Inferior parietal cortex (tissue), 1 donor: ENCODE measurements at regions not wholly inside any gene's neighbourhood (a gene's known extent, or its start where the extent isn't known, plus 50 kb on each side); places are given as distances from the start of the nearest gene placed in this dataset.

Experiments
- DNase-seq: peaks from one replicate; pipeline ENCODE4 v3.0.0-alpha.2; 2016; ENCODE audit errors: extremely low spot score

GRCh38 chr17:56009795-56010651, 143.3 kb upstream of the ANKFN1 start:
- no peak for DNase-seq

GRCh38 chr17:56011406-56012131, 141.7 kb upstream of the ANKFN1 start:
- no peak for DNase-seq

- DNase-seq, result no peak
Observed at GRCh38 chr17:56018211-56018610, 135.1 kb upstream of the ANKFN1 start.

GRCh38 chr17:56020369-56020768, 132.9 kb upstream of the ANKFN1 start:
- DNase-seq, result no peak

DNA sequence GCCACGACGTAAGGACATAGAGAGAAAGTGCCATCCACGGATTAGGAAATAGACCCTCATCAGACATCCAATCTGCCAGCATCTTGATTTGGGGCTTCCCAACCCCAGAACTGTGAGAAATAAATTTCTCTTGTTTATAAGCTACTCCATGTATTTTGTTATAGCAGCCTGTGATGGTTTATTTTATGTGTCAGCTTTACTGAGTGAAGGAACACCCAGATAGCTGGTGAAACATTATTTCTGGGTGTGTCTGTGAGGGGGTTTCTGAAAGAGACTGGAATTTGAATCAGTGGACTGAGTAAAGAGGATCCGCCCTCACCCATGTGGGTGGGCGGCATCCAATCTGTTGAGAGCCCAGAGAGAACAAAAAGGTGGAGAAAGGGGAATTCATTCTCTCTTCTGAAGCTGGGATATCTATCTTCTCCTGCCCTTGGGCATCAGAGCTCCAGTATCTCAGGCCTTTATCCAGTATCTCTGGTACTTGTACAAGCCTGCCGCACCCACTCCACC, 131.5 kb upstream of the ANKFN1 start:
- no peak for DNase-seq

DNA sequence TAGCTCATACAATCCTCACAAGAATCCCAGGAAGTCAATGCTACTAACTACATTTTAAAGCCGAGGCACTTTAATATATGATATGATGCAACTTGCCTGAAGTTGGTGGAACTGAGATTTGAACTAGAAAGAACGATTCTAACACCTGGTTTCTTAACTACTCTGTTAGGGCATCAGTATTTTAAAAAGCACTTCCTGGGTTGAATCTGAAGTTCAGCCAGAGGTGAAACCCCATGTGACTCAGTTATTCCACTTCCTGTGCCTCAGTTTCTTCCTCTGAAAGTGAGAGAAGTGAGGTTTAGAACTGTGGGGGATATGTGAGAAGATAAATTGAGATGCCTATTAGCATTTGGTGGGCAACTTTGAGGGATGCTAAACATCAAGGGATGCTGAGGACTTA, 129.4 kb upstream of the ANKFN1 start:
- DNase-seq, result no peak

DNA sequence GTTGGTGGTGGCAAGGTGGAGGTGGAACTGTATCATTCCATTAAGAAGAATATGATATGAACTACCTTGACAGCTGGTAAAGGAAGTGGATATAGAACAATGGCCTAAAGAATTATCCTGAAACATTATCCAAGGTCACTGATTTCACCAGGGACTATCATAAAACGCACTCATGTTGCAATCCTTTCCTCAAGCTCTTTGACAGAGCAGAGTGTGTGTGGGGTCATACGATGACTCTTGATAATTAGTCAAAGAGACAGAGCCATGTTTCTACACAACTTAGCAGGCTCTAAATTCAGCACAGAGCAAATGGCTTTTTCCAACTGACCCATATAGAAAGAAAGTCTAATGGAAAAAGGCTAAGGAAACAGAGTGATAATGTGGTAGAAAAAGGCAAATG, 126.4 kb upstream of the ANKFN1 start:
- no peak for DNase-seq

- no peak for DNase-seq
Observed at GRCh38 chr17:56028837-56029236, 124.4 kb upstream of the ANKFN1 start.

GRCh38 chr17:56030009-56030624, 123.2 kb upstream of the ANKFN1 start:
- DNase-seq, result no peak

GRCh38 chr17:56031636-56032035, 121.6 kb upstream of the ANKFN1 start:
- no peak for DNase-seq

DNA sequence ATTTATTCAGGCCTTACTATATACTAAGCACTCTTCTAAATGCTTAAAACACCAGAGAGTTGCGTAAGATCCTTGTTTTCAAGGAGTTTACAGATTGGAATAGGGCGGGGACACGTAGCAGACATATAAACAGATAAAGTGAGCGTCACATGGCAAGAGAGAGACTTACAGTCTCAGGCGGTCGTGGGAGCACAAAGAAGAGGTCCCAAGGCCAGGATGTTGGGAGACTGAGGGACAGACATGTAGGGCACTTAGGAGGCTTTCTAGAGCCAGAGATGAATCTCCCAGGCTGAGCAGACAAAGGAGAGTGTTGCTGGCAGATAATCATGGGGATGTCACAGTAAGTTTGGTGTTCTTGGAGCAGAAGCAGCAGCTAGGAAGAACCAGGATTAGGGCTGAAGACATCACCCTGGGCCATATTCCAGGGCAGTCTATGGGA, 119.1 kb upstream of the ANKFN1 start:
- DNase-seq, result no peak

GRCh38 chr17:56038131-56038530, 115.1 kb upstream of the ANKFN1 start:
- DNase-seq, result no peak

- DNase-seq, result no peak
Observed at GRCh38 chr17:56045872-56046271, 107.4 kb upstream of the ANKFN1 start.

DNA sequence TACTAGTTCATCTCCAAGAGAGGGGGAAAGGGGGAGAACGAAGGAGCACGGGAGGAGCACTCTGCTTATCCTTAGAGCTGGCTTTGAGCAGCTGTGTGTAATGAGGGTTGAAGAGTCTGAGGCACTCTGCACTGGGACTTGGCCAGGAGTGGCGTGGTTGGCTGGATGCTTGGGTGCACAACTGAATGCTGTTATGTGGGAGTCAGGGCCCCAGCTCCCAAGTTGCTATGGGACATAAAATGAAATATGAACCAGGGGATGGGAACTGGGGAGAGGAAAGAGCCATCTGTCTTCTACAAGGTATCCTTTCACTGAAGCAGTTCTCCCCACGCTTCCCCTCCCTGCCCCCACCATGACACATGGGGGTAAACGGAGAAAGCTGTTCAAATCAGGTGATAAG, 105.9 kb upstream of the ANKFN1 start:
- no peak for DNase-seq

DNA sequence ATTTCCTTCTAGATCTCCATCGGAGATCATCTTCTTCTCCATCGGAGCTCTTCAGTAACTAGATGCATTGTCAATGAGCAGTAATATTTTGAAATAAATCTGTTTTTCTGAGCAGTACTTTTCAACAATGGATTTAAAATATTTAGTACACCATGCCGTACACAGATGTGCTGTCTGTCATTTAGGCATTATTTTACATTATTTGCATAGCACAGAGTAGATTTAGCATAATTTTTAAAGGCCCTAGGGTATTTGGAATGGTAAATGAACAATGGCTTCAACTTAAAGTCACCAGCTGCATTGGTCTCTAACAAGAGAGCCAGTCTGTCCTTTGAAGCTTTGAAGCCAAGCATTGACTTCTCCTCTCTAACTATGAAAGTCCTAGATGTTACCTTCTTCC, 95.4 kb upstream of the ANKFN1 start:
- DNase-seq, result no peak

DNA sequence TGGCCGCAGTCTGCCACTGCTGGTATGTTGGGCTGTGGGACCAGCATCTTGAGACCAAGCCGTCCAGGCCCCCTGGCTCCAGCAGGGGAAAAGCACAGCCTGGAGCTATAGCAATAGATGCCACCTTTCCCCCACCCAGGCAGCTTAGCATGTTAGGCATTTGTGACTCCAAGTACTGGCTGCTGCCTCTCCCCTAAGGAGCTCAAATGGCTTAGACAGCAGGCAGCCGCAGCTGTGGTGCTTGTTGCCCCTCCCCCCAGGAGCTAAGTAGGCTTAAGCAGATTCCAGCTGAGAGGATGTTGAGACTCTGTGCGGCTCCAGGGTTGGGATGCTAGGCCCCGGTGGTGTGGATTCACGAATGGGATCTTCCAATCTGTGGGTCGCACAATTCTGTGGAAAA, 88.8 kb upstream of the ANKFN1 start:
- DNase-seq, result no peak

DNA sequence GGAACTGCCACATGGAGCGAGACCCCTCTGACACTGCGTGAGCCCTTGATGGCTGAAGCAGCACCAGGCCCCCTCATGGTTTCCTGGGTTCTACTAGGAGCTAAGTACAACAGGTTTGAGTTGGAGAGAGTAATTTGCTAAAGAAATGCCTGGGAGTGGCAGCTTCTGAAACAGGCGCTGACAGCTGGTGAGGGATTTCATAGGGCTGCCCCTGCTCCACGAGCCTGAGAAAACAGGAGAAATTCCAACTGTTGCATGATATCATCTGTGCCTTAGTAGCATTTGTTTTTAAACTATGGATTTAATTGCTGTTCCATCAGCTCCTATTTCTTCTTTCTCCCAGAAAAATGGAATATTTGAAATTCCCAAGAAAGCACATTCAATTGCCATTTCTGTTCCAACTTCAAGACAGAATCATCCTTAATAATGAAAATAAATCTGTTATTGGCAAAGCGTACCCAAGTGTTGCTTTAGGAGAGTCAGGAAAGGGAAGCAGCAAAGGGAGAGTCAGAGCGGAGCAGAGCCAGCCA, 78.8 kb upstream of the ANKFN1 start:
- DNase-seq, result no peak

DNA sequence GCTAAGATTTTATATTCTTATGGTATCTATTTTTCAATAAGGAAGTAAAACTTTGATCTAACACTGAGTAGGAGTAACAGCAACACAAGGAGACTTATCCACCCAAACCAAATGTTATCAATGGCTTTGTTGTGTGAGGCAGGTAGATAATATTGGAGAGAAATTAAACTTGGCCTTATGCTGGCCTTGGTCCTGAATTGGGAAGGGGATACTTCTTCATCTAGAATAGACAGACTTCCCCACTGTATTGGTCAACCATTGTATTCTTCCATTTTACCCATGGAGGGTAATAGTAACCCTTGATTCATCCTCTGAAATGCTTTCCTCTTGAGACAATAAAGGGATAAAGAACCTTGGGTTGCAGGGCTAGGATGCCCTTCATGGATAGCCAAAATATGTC, 76.3 kb upstream of the ANKFN1 start:
- DNase-seq, result no peak

DNA sequence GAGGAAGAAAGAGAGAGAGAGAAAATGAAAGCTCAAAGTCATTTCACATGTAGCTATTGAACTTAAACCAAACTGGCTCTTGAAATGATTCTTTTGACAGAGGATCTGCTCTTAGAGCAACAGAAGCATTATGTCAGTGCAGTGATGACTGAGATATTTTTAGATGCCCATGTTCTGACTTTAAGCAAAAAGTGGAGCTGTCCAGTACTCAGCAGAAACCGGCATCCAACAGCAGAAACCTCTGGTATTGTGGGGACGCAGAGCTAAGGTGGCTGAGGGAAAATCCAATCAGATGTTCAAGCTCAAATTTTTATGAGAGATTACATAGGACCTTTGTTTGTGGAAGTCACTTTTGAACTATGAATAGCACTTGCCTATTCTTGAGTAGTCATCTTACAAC, 69.8 kb upstream of the ANKFN1 start:
- DNase-seq, result no peak

GRCh38 chr17:56085576-56086267, 67.6 kb upstream of the ANKFN1 start:
- DNase-seq, result no peak

- DNase-seq, result no peak
Observed at GRCh38 chr17:56087199-56087598, 66.1 kb upstream of the ANKFN1 start.
